ENCODE measurements at regions not wholly inside any gene's neighbourhood (a gene's known extent, or its start where the extent isn't known, plus 50 kb on each side); places are given as distances from the start of the nearest gene placed in this dataset.

GRCh38 chr2:217195016-217195415 is 335.2 kb upstream of the TNP1 start:
- TF ChIP-seq CTCF (conservative IDR thresholded peaks at IDR 0.05; ENCODE audit: low read length): no peak
- no peak for TF ChIP-seq EZH2phosphoT487 (IDR thresholded peaks at IDR 0.05; ENCODE audit: borderline replicate concordance, low read depth, low read length)
